T-helper 1 cell treated with Interleukin-12 subunit alpha and Interleukin-12 subunit beta and Interleukin-4 antibody, amounts not matched to agents 30 μg/mL and 1 μg/mL, for 36 hours (primary cell): ENCODE measurements at regions not wholly inside any gene's neighbourhood (a gene's known extent, or its start where the extent isn't known, plus 50 kb on each side); places are given as distances from the start of the nearest gene placed in this dataset.

Experiments used
- H3K27ac Mint-ChIP-seq: one replicate; pipeline ENCODE4 v1.8.0; 2021; ENCODE audit warnings: mild to moderate bottlenecking, mixed read lengths
- H3K27me3 Mint-ChIP-seq: one replicate; pipeline ENCODE4 v1.8.0; 2021; ENCODE audit warnings: low read depth, mixed read lengths
- H3K36me3 Mint-ChIP-seq: one replicate; pipeline ENCODE4 v1.8.0; 2021; ENCODE audit warnings: low read depth, mixed read lengths
- H3K4me1 Mint-ChIP-seq: one replicate; pipeline ENCODE4 v1.8.0; 2021; ENCODE audit warnings: low read depth, mixed read lengths
- H3K4me3 Mint-ChIP-seq: one replicate; pipeline ENCODE4 v1.8.0; 2021; ENCODE audit warnings: mild to moderate bottlenecking, moderate library complexity, mixed read lengths
- H3K9me3 Mint-ChIP-seq: one replicate; pipeline ENCODE4 v1.8.0; 2021; ENCODE audit warnings: mixed read lengths

- no peaks in the 10 kb centered on the region for H3K9me3 Mint-ChIP-seq
- H3K27me3 Mint-ChIP-seq = peaks cover 3% of the 10 kb centered on the region
- no peak overlapping the region for H3K27ac Mint-ChIP-seq
- H3K4me1 Mint-ChIP-seq = no peaks in the 10 kb centered on the region
- no peaks in the 10 kb centered on the region for H3K36me3 Mint-ChIP-seq
- H3K4me3 Mint-ChIP-seq = no peak overlapping the region
Measured at GRCh38 chr15:81752974-81753373, 292.8 kb downstream of the MEX3B start.

GRCh38 chr15:81752546-81752942, 293.3 kb downstream of the MEX3B start:
- Mint-ChIP-seq H3K27me3 (peaks cover 3% of the 10 kb centered on the region), H3K4me1 (no peaks in the 10 kb centered on the region), H3K27ac (no peak overlapping the region), H3K4me3 (no peak overlapping the region), H3K9me3 (no peaks in the 10 kb centered on the region), H3K36me3 (no peaks in the 10 kb centered on the region)

GRCh38 chr15:81751816-81752545, 293.8 kb downstream of the MEX3B start:
- Mint-ChIP-seq H3K27me3 (peaks cover 3% of the 10 kb centered on the region), H3K4me3 (no peak overlapping the region), H3K9me3 (no peaks in the 10 kb centered on the region), H3K27ac (no peak overlapping the region), H3K36me3 (no peaks in the 10 kb centered on the region), H3K4me1 (no peaks in the 10 kb centered on the region)

GRCh38 chr15:81751256-81751655, 294.6 kb downstream of the MEX3B start:
- Mint-ChIP-seq H3K9me3 (no peaks in the 10 kb centered on the region), H3K27ac (no peak overlapping the region), H3K27me3 (peaks cover 3% of the 10 kb centered on the region), H3K36me3 (no peaks in the 10 kb centered on the region), H3K4me3 (no peak overlapping the region), H3K4me1 (no peaks in the 10 kb centered on the region)

- H3K4me1 Mint-ChIP-seq = no peaks in the 10 kb centered on the region
- H3K27me3 Mint-ChIP-seq = peaks cover 3% of the 10 kb centered on the region
- no peaks in the 10 kb centered on the region for H3K9me3 Mint-ChIP-seq
- no peak overlapping the region for H3K27ac Mint-ChIP-seq
- H3K36me3 Mint-ChIP-seq = no peaks in the 10 kb centered on the region
- no peak overlapping the region for H3K4me3 Mint-ChIP-seq
Measured at GRCh38 chr15:81749716-81750375, 296.0 kb downstream of the MEX3B start.

GRCh38 chr15:81747482-81747881, 298.3 kb downstream of the MEX3B start:
- Mint-ChIP-seq H3K27me3 (peaks cover under 1% of the 10 kb centered on the region), H3K4me3 (no peak overlapping the region), H3K9me3 (no peaks in the 10 kb centered on the region), H3K27ac (no peak overlapping the region), H3K36me3 (no peaks in the 10 kb centered on the region), H3K4me1 (no peaks in the 10 kb centered on the region)

GRCh38 chr15:81747026-81747425, 298.8 kb downstream of the MEX3B start:
- no peaks in the 10 kb centered on the region for H3K27me3 Mint-ChIP-seq
- no peaks in the 10 kb centered on the region for H3K36me3 Mint-ChIP-seq
- no peak overlapping the region for H3K27ac Mint-ChIP-seq
- H3K9me3 Mint-ChIP-seq = no peaks in the 10 kb centered on the region
- no peaks in the 10 kb centered on the region for H3K4me1 Mint-ChIP-seq
- H3K4me3 Mint-ChIP-seq = no peak overlapping the region

- Mint-ChIP-seq H3K4me3 (no peak overlapping the region), H3K4me1 (no peaks in the 10 kb centered on the region), H3K9me3 (no peaks in the 10 kb centered on the region), H3K27ac (no peak overlapping the region), H3K36me3 (no peaks in the 10 kb centered on the region), H3K27me3 (no peaks in the 10 kb centered on the region)
Measured at GRCh38 chr15:81744364-81744763, 301.5 kb downstream of the MEX3B start.

- Mint-ChIP-seq H3K4me3 (no peak overlapping the region), H3K27me3 (no peaks in the 10 kb centered on the region), H3K4me1 (no peaks in the 10 kb centered on the region), H3K27ac (no peak overlapping the region), H3K36me3 (no peaks in the 10 kb centered on the region), H3K9me3 (peaks cover 5% of the 10 kb centered on the region)
Measured at GRCh38 chr15:81740416-81740815, 305.4 kb downstream of the MEX3B start.

- H3K4me1 Mint-ChIP-seq = no peaks in the 10 kb centered on the region
- no peak overlapping the region for H3K27ac Mint-ChIP-seq
- no peaks in the 10 kb centered on the region for H3K27me3 Mint-ChIP-seq
- no peak overlapping the region for H3K4me3 Mint-ChIP-seq
- H3K9me3 Mint-ChIP-seq = peaks cover 3% of the 10 kb centered on the region
- no peaks in the 10 kb centered on the region for H3K36me3 Mint-ChIP-seq
Measured at GRCh38 chr15:81729340-81729739, 316.5 kb downstream of the MEX3B start.

GRCh38 chr15:81728726-81729125, 317.1 kb downstream of the MEX3B start:
- Mint-ChIP-seq H3K4me1 (no peaks in the 10 kb centered on the region), H3K27me3 (no peaks in the 10 kb centered on the region), H3K9me3 (peaks cover 3% of the 10 kb centered on the region), H3K27ac (no peak overlapping the region), H3K4me3 (no peak overlapping the region), H3K36me3 (no peaks in the 10 kb centered on the region)

GRCh38 chr15:81725590-81725989, 320.2 kb downstream of the MEX3B start:
- Mint-ChIP-seq H3K27me3 (no peaks in the 10 kb centered on the region), H3K4me1 (no peaks in the 10 kb centered on the region), H3K36me3 (no peaks in the 10 kb centered on the region), H3K27ac (no peak overlapping the region), H3K9me3 (peaks cover 3% of the 10 kb centered on the region), H3K4me3 (no peak overlapping the region)

GRCh38 chr15:81724536-81724935, 321.3 kb downstream of the MEX3B start:
- Mint-ChIP-seq H3K36me3 (no peaks in the 10 kb centered on the region), H3K4me1 (no peaks in the 10 kb centered on the region), H3K27ac (no peak overlapping the region), H3K9me3 (peaks cover 3% of the 10 kb centered on the region), H3K27me3 (no peaks in the 10 kb centered on the region), H3K4me3 (no peak overlapping the region)

- Mint-ChIP-seq H3K27ac (no peak overlapping the region), H3K9me3 (peaks cover 3% of the 10 kb centered on the region), H3K36me3 (no peaks in the 10 kb centered on the region), H3K4me1 (no peaks in the 10 kb centered on the region), H3K4me3 (no peak overlapping the region), H3K27me3 (no peaks in the 10 kb centered on the region)
Measured at GRCh38 chr15:81723701-81724100, 322.1 kb downstream of the MEX3B start.

GRCh38 chr15:81723113-81723651, 322.6 kb downstream of the MEX3B start:
- Mint-ChIP-seq H3K9me3 (peaks cover 3% of the 10 kb centered on the region), H3K27me3 (no peaks in the 10 kb centered on the region), H3K27ac (no peak overlapping the region), H3K4me1 (no peaks in the 10 kb centered on the region), H3K36me3 (no peaks in the 10 kb centered on the region), H3K4me3 (no peak overlapping the region)
